Heart left ventricle (tissue), 16 donors: ENCODE measurements at regions not wholly inside any gene's neighbourhood (a gene's known extent, or its start where the extent isn't known, plus 50 kb on each side); places are given as distances from the start of the nearest gene placed in this dataset.
A peak's percentile ranks its signal among the peaks of the same experiment; 100 is the strongest.

Experiments
- ATAC-seq, 4 donors: fragments of 200-7000 bp; cut with Tn5 transposase; one replicate each; pipeline ENCODE4 v1.9.1; 2020 to 2022; ENCODE audit warnings: moderate library complexity in 4 of 4, mild to moderate bottlenecking in 3 of 4, moderate number of reproducible peaks in 1 of 4
- DNase-seq, 5 donors: peaks; one replicate each; pipeline ENCODE4 v3.0.0-alpha.2; 2020
- H3K27ac ChIP-seq, 12 donors: fragments of 200-600 bp; sonication (generic) in 4 of 12; one replicate each; pipeline versions ENCODE4 v1.5.0 to v1.8.0; 2016 to 2022; ENCODE audit warnings: mild to moderate bottlenecking in 2 of 12
- H3K27me3 ChIP-seq, 9 donors: fragments of 200-600 bp; sonication (generic) in 2 of 9; one replicate each; pipeline versions ENCODE4 v1.5.1 to v1.8.0; 2016 to 2022; ENCODE audit warnings: mild to moderate bottlenecking in 3 of 9
- H3K36me3 ChIP-seq, 9 donors: fragments of 200-600 bp; sonication (generic) in 2 of 9; one replicate each; pipeline versions ENCODE4 v1.5.0 to v1.8.0; 2018 to 2022; ENCODE audit warnings: mild to moderate bottlenecking in 2 of 9
- H3K4me1 ChIP-seq, 12 donors: fragments of 200-600 bp; sonication (generic) in 4 of 12; one replicate each; pipeline versions ENCODE4 v1.5.0 to v1.8.0; 2016 to 2022; ENCODE audit warnings: mild to moderate bottlenecking in 3 of 12
- H3K4me3 ChIP-seq, 12 donors: fragments of 200-600 bp; sonication (generic) in 4 of 12; one replicate each; pipeline versions ENCODE4 v1.5.0 to v1.8.0; 2017 to 2022; ENCODE audit warnings: mild to moderate bottlenecking in 9 of 12, moderate library complexity in 4 of 12
- H3K9me3 ChIP-seq, 12 donors: fragments of 200-600 bp; sonication (generic) in 4 of 12; one replicate each; pipeline versions ENCODE4 v1.5.0 to v1.8.0; 2016 to 2022; ENCODE audit warnings: mild to moderate bottlenecking in 1 of 12
- POLR2A ChIP-seq, 2 donors: fragments of 450-650 bp; IDR thresholded peaks; one replicate each; pipeline ENCODE4 v1.6.1; 2017; ENCODE audit warnings: antibody characterized with exemption in 2 of 2, mild to moderate bottlenecking in 2 of 2, moderate library complexity in 2 of 2
- WGBS, 4 donors: extraction: QIAGEN DNeasy Blood & Tissue Kit in 2 of 4; methylation state at CpG; one replicate each; pipeline versions ENCODE4 v1.1.5 to v1.1.7; 2013 to 2018; 5-methylcytosine and 5-hydroxymethylcytosine counted together
- intact Hi-C, 10 donors: fragments of 100-400 bp; cut with DNase I; formaldehyde crosslinking; loops; one replicate each; pipeline versions ENCODE4 v1.11.1 to v1.14.2; 2022
- TF ChIP-seq, protein P1 (sequence below), 12 donors: fragments of 200-600 bp; sonication (generic) in 4 of 12; IDR thresholded peaks; one replicate each; pipeline versions ENCODE4 v1.5.0 to v1.8.0; 2018 to 2022; ENCODE audit warnings: antibody characterized with exemption in 12 of 12, mild to moderate bottlenecking in 5 of 12
- donor health status: ischemic (EF 13 %, LVEDD 7.1; RV severe dilation, severe dysfunction).
- donor health status: healthy with polysubstance abuse.
- donor health status: DM: no; HTN: yes; CAD: no.
- donor health status: DM: no; HTN: no; CAD: no.
- donor health status: ischemic (EF 25% LVEDD 6.9; RV normal size, moderate dysfunction).
- donor health status: ischemic (EF 25% LVEDD 5.7; RV mildly dilated, moderate dysfunction).
- donor health status: healthy.
- donor health status: DM: yes; HTN: yes; CAD: no.
- donor health status: ischemic (EF 35%, LVEDD 5.7; RV mildly dilated, moderate dysfunction).
- donor health status: nonischemic (EF 11% LVEDD 7.7; RV severe dilation, severe dysfunction).
- donor health status: DM: yes; HTN: yes; CAD: no.
- donor health status: PGD.
- donor health status: ischemic (EF 29% LVEDD 5.4; RV normal size, mild dysfunction).
- donor health status: nonischemic (EF 23%, LVEDD 6.1; RV moderate dilation, normal function).

GRCh38 chr7:50838675-50839377 is 56.1 kb upstream of the GRB10 start:
- ATAC-seq (peak; percentile 78 to 97 (median 93)), DNase-seq (peak in 4 of 5 donors; percentile 54 to 80 (median 61))
- Histone ChIP-seq H3K9me3 (no peaks in the 10 kb centered on the region), H3K36me3 (no peaks in the 10 kb centered on the region), H3K4me1 (peaks cover 0 to 12% (median 2%) of the 10 kb centered on the region in 12 donors), H3K4me3 (no peak overlapping the region), H3K27ac (peak overlapping the region in 8 of 12 donors; percentile 8 to 75 (median 47)), H3K27me3 (no peaks in the 10 kb centered on the region)
- WGBS, 4 donors: 55 to 62% (median 56%) methylated on average over 10 of the region's 10 CpGs
- TF ChIP-seq, protein P1, sequence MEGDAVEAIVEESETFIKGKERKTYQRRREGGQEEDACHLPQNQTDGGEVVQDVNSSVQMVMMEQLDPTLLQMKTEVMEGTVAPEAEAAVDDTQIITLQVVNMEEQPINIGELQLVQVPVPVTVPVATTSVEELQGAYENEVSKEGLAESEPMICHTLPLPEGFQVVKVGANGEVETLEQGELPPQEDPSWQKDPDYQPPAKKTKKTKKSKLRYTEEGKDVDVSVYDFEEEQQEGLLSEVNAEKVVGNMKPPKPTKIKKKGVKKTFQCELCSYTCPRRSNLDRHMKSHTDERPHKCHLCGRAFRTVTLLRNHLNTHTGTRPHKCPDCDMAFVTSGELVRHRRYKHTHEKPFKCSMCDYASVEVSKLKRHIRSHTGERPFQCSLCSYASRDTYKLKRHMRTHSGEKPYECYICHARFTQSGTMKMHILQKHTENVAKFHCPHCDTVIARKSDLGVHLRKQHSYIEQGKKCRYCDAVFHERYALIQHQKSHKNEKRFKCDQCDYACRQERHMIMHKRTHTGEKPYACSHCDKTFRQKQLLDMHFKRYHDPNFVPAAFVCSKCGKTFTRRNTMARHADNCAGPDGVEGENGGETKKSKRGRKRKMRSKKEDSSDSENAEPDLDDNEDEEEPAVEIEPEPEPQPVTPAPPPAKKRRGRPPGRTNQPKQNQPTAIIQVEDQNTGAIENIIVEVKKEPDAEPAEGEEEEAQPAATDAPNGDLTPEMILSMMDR (IDR thresholded peaks at IDR 0.05): peak in 1 of 12 donors; percentile 15
- TF ChIP-seq POLR2A (IDR thresholded peaks at IDR 0.05): no peak
- intact Hi-C loops: loop anchor here in 1 of 10 donors (5.0 kb wide), 1 partner anchor 228 kb away; no protein-coding TSS in a partner anchor

DNA sequence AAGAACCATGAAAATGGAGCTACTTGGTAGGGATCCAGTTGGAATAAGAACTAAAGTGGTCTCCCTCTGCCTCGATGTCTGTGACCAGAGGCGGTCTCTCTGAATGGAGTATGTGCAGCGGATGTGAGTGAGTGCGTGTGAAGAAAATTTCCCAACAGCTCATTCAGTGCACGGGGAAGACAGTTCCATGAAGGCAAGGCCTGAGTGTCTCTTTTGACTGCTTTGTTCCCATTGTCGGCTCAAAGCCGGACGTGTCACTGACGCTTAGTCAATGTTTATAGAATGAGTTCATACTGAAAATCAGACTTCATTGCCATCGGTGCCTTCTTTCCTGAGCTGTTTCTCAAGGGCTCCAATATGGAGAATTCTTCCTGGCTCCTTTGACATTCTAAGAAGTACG is 55.3 kb upstream of the GRB10 start:
- no peak for DNase-seq
- Histone ChIP-seq H3K4me1 (peaks cover 0 to 12% (median 2%) of the 10 kb centered on the region in 12 donors), H3K4me3 (no peak overlapping the region), H3K27ac (no peak overlapping the region), H3K9me3 (no peaks in the 10 kb centered on the region), H3K36me3 (no peaks in the 10 kb centered on the region), H3K27me3 (no peaks in the 10 kb centered on the region)
- intact Hi-C loops: loop anchor here in 1 of 10 donors (5.0 kb wide), 1 partner anchor 229 kb away; no protein-coding TSS in a partner anchor
- ATAC-seq: no peak
- TF ChIP-seq, protein P1 (IDR thresholded peaks at IDR 0.05): no peak
- no peak for TF ChIP-seq POLR2A (IDR thresholded peaks at IDR 0.05)
- WGBS, 4 donors: 91 to 93% (median 91%) methylated on average over 11 of the region's 11 CpGs

GRCh38 chr7:50836646-50837045 is 54.0 kb upstream of the GRB10 start:
- DNase-seq (no peak), ATAC-seq (no peak)
- Histone ChIP-seq H3K9me3 (no peaks in the 10 kb centered on the region), H3K27ac (no peak overlapping the region), H3K4me1 (peaks cover 0 to 12% (median 2%) of the 10 kb centered on the region in 12 donors), H3K27me3 (no peaks in the 10 kb centered on the region), H3K4me3 (no peak overlapping the region), H3K36me3 (no peaks in the 10 kb centered on the region)
- intact Hi-C loops: loop anchor here in 1 of 10 donors (5.0 kb wide), 1 partner anchor 231 kb away; no protein-coding TSS in a partner anchor
- 91 to 100% (median 99%) methylated on average over 2 of the region's 2 CpGs for WGBS, 4 donors
- no peak for TF ChIP-seq POLR2A (IDR thresholded peaks at IDR 0.05)
- TF ChIP-seq, protein P1 (IDR thresholded peaks at IDR 0.05): no peak

- Histone ChIP-seq H3K27me3 (no peaks in the 10 kb centered on the region), H3K4me1 (peaks cover 0 to 12% (median 2%) of the 10 kb centered on the region in 12 donors), H3K36me3 (no peaks in the 10 kb centered on the region), H3K4me3 (no peak overlapping the region), H3K27ac (no peak overlapping the region), H3K9me3 (no peaks in the 10 kb centered on the region)
- DNase-seq: no peak
- TF ChIP-seq, protein P1 (IDR thresholded peaks at IDR 0.05): no peak
- no peak for TF ChIP-seq POLR2A (IDR thresholded peaks at IDR 0.05)
- no peak for ATAC-seq
- 91 to 96% (median 93%) methylated on average over 2 of the region's 2 CpGs for WGBS, 4 donors
- intact Hi-C loops: loop anchor here in 1 of 10 donors (5.0 kb wide), 1 partner anchor 232 kb away; no protein-coding TSS in a partner anchor
Observed at GRCh38 chr7:50835156-50835555, 52.5 kb upstream of the GRB10 start.
